Right lobe of liver (tissue), 4 donors: ENCODE measurements at regions not wholly inside any gene's neighbourhood (a gene's known extent, or its start where the extent isn't known, plus 50 kb on each side); places are given as distances from the start of the nearest gene placed in this dataset.

ENCODE experiments used
- POLR2A ChIP-seq: fragments of 450-650 bp; IDR thresholded peaks from one replicate; pipeline ENCODE4 v1.6.1; 2017; ENCODE audit warnings: antibody characterized with exemption, mild to moderate bottlenecking
- TF ChIP-seq, protein P1 (sequence below), 4 donors: fragments of 200-600 bp in 3 of 4; fragments of 450-650 bp in 1 of 4; IDR thresholded peaks; one replicate each; pipeline versions ENCODE4 v1.5.1 to v1.8.0; 2016 to 2022; ENCODE audit warnings: antibody characterized with exemption in 4 of 4, mild to moderate bottlenecking in 2 of 4
- donor health status: DM: no; HTN: no; CAD: no.
- donor health status: DM: no; HTN: no; CAD: no.
- donor health status: DM: no; HTN: yes; CAD: no.

DNA sequence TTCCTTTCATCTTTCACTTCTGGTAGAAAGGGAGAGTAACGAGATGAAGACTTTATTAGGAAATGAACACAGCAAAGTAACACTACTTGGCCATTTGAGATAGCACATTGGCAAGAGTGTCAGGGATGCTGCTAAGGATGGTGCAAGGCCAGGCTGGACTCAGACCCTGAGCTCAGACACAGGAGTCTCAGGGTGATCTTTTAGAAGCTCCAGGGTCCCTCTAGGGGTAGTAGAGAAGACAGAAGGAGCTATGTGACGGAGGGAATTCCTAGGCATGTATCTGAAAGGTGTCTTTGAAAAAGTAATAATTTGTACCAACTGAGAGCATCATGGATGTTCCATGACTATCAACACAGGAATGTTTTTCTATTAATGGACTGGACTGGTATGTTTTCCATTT is 436.5 kb downstream of the DHX35 start:
- TF ChIP-seq, protein P1, sequence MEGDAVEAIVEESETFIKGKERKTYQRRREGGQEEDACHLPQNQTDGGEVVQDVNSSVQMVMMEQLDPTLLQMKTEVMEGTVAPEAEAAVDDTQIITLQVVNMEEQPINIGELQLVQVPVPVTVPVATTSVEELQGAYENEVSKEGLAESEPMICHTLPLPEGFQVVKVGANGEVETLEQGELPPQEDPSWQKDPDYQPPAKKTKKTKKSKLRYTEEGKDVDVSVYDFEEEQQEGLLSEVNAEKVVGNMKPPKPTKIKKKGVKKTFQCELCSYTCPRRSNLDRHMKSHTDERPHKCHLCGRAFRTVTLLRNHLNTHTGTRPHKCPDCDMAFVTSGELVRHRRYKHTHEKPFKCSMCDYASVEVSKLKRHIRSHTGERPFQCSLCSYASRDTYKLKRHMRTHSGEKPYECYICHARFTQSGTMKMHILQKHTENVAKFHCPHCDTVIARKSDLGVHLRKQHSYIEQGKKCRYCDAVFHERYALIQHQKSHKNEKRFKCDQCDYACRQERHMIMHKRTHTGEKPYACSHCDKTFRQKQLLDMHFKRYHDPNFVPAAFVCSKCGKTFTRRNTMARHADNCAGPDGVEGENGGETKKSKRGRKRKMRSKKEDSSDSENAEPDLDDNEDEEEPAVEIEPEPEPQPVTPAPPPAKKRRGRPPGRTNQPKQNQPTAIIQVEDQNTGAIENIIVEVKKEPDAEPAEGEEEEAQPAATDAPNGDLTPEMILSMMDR (IDR thresholded peaks at IDR 0.05), result no peak
- no peak for TF ChIP-seq POLR2A
